A673 (cell line): ENCODE measurements at regions not wholly inside any gene's neighbourhood (a gene's known extent, or its start where the extent isn't known, plus 50 kb on each side); places are given as distances from the start of the nearest gene placed in this dataset.

Experiments
- BruUV-seq: library from RNA; stranded (reverse); fragments of 400-500 nt; replicated peaks from 2 replicates; lab custom pipeline; 2021; lab: Mats Ljungman, UMichigan
- CTCF ChIA-PET: fragments of 300-600 bp; sonication (Branson Sonifier 250); formaldehyde crosslinking; loops from one replicate; lab custom pipeline; 2022; ENCODE audit warnings: antibody characterized with exemption; lab: Charles Lee
- POLR2A ChIA-PET: fragments of 300-600 bp; sonication (Branson Sonifier 250); formaldehyde crosslinking; loops from one replicate; lab custom pipeline; 2022; ENCODE audit warnings: antibody characterized with exemption; ENCODE audit not compliant: low non-redundant PET; lab: Charles Lee
- DNase-seq: peaks from one replicate; pipeline ENCODE4 v3.0.0-alpha.2; 2015; ENCODE audit warnings: low spot score
- H3K27ac ChIP-seq: fragments of 200-600 bp; sonication (generic); 2 replicates; pipeline ENCODE4 v1.5.1; 2016; ENCODE audit warnings: mixed run types, low read depth, mild to moderate bottlenecking, mixed read lengths, antibody characterized with exemption, low read length; ENCODE audit not compliant: poor library complexity, severe bottlenecking
- H3K27me3 ChIP-seq: fragments of 200-600 bp; sonication (generic); replicated peaks from 2 replicates; pipeline ENCODE4 v1.6.1; 2017; ENCODE audit warnings: mixed run types, low read depth, mild to moderate bottlenecking, mixed read lengths, antibody characterized with exemption, low read length; ENCODE audit not compliant: insufficient read depth, poor library complexity
- H3K36me3 ChIP-seq: fragments of 200-600 bp; sonication (generic); 2 replicates; pipeline ENCODE4 v1.6.1; 2016; ENCODE audit warnings: mixed run types, mild to moderate bottlenecking, mixed read lengths, antibody characterized with exemption, low read length; ENCODE audit not compliant: insufficient read depth, poor library complexity, severe bottlenecking
- H3K4me1 ChIP-seq: fragments of 200-600 bp; sonication (generic); 2 replicates; pipeline ENCODE4 v1.6.1; 2017; ENCODE audit warnings: mixed run types, mild to moderate bottlenecking, mixed read lengths, antibody characterized with exemption, low read length; ENCODE audit not compliant: insufficient read depth, poor library complexity, severe bottlenecking
- H3K4me3 ChIP-seq: fragments of 200-600 bp; sonication (generic); 2 replicates; pipeline ENCODE4 v1.5.1; 2016; ENCODE audit warnings: low read depth, mixed run types, mild to moderate bottlenecking, mixed read lengths, low read length; ENCODE audit not compliant: poor library complexity, severe bottlenecking
- H3K9me3 ChIP-seq: fragments of 200-600 bp; sonication (generic); 2 replicates; pipeline ENCODE4 v1.6.1; 2016; ENCODE audit warnings: mixed run types, low read depth, mild to moderate bottlenecking, mixed read lengths, antibody characterized with exemption, low read length; ENCODE audit not compliant: poor library complexity, severe bottlenecking
- EZH2 ChIP-seq: fragments of 200-600 bp; sonication (generic); IDR thresholded peaks from 2 replicates; pipeline ENCODE4 v1.6.1; 2017; ENCODE audit warnings: borderline replicate concordance, low read depth, mild to moderate bottlenecking, mixed read lengths, antibody characterized with exemption, low read length; ENCODE audit not compliant: poor library complexity, severe bottlenecking
- intact Hi-C: fragments of 100-400 bp; cut with micrococcal nuclease; formaldehyde crosslinking; loops from one replicate; pipeline ENCODE4 v1.10.0; 2022; ENCODE audit not compliant: unreplicated experiment
- TF ChIP-seq, protein P1 (sequence below): fragments of 300-800, 200-600 bp; sonication (generic); conservative IDR thresholded peaks from 2 replicates; pipeline ENCODE4 v1.5.1; 2017; ENCODE audit warnings: low read depth, mild to moderate bottlenecking, antibody characterized with exemption, low read length, moderate library complexity, mixed read lengths

DNA sequence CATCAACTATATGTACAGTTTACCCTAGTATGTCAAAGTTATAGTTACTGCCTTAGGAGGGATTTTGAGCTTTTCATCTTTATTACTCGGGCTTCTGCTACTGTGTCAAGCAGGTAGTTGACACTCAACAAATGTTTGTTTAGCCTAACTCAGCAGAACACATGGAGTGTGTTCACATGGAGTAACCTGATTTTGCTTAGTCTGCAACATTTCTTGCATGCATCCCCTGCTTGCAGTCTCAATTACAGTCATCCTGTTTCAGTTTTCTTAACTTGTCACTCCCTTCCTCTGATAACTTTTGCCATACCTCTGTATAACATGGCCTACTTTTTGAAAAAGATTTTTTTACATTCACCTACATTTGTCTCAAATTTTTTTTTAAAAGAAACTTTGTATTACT is 135.5 kb downstream of the NMUR2 start:
- POLR2A ChIA-PET, result no interaction called here
- BruUV-seq, result no TSS peak
- TF ChIP-seq EZH2, result no peak
- TF ChIP-seq, protein P1, sequence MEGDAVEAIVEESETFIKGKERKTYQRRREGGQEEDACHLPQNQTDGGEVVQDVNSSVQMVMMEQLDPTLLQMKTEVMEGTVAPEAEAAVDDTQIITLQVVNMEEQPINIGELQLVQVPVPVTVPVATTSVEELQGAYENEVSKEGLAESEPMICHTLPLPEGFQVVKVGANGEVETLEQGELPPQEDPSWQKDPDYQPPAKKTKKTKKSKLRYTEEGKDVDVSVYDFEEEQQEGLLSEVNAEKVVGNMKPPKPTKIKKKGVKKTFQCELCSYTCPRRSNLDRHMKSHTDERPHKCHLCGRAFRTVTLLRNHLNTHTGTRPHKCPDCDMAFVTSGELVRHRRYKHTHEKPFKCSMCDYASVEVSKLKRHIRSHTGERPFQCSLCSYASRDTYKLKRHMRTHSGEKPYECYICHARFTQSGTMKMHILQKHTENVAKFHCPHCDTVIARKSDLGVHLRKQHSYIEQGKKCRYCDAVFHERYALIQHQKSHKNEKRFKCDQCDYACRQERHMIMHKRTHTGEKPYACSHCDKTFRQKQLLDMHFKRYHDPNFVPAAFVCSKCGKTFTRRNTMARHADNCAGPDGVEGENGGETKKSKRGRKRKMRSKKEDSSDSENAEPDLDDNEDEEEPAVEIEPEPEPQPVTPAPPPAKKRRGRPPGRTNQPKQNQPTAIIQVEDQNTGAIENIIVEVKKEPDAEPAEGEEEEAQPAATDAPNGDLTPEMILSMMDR, result no peak
- Histone ChIP-seq H3K27ac (no peak overlapping the region), H3K27me3 (no peaks in the 10 kb centered on the region), H3K9me3 (no peaks in the 10 kb centered on the region), H3K36me3 (no peaks in the 10 kb centered on the region), H3K4me3 (no peak overlapping the region), H3K4me1 (no peaks in the 10 kb centered on the region)
- DNase-seq, result no peak
- intact Hi-C loops, result loop anchor here (10.0 kb wide), 1 partner anchor 445 kb away; no protein-coding TSS in a partner anchor
- CTCF ChIA-PET, result no interaction called here

DNA sequence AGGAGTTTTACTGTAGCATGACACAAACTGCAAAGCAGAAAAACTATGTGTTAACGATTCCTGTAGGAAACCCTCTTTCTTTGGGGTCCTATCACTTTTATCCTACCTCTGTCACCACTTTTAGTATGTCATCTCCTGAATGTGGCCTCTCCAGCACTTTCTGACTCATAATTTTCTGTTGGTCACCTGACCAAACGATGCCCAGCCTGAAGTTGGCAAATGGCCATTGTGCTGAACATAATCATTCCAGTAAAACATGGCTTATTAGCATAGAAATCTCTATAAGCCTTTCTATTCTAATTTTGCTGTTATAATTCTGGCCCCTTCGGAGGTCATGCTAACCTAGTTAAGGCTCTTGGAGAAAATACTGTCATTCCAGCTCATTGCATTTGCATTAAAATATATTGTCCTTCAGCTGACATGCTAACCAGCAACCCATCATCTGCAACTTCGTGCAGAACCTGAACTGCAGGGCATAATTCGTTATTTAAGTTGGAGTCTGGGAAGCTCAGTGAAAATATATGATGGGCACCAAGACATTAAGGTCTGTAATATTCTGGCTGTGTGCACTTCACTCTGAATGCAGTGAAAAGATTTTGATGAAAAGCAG is 140.3 kb downstream of the NMUR2 start:
- DNase-seq, result no peak
- intact Hi-C loops, result loop anchor here (10.0 kb wide), 1 partner anchor 440 kb away; no protein-coding TSS in a partner anchor
- CTCF ChIA-PET, result no interaction called here
- POLR2A ChIA-PET, result no interaction called here
- H3K4me1 ChIP-seq, result no peaks in the 10 kb centered on the region
- TF ChIP-seq EZH2, result no peak
- TF ChIP-seq, protein P1, result no peak
- H3K27me3 ChIP-seq, result no peaks in the 10 kb centered on the region
- no TSS peak for BruUV-seq
- no peak overlapping the region for H3K4me3 ChIP-seq
- no peaks in the 10 kb centered on the region for H3K36me3 ChIP-seq
- H3K9me3 ChIP-seq, result no peaks in the 10 kb centered on the region
- no peak overlapping the region for H3K27ac ChIP-seq

DNA sequence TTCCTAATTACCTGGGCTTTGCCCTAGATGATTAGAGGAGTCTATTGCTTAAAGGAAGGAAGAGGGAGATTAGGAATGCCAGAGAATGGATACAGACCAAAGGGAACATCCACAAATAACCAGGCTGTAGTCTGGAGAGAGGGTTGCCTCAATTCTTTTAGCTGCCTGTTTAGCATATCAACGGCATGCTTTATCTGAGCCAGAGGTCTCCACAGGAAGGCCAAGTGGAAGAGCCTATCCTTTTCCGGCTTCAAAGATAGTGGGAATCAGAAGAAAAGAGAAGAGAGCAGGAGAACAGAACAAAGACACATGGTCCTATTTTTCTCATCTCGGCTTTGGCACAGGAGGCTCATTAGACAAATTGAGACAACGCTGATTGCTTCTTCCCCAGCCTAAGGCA is 142.4 kb downstream of the NMUR2 start:
- Histone ChIP-seq H3K4me3 (no peak overlapping the region), H3K36me3 (no peaks in the 10 kb centered on the region), H3K4me1 (no peaks in the 10 kb centered on the region), H3K9me3 (no peaks in the 10 kb centered on the region), H3K27ac (no peak overlapping the region), H3K27me3 (peaks cover 8% of the 10 kb centered on the region)
- TF ChIP-seq EZH2, result no peak
- TF ChIP-seq, protein P1, result no peak
- POLR2A ChIA-PET, result no interaction called here
- no TSS peak for BruUV-seq
- intact Hi-C loops, result loop anchor here (10.0 kb wide), 1 partner anchor 438 kb away; no protein-coding TSS in a partner anchor
- DNase-seq, result no peak
- CTCF ChIA-PET, result no interaction called here
